Activated naive CD8-positive, alpha-beta T cell treated with anti-CD3 and anti-CD28 coated beads, Interleukin-2, amount 10 ng/mL, durations not matched to agents 7 days and 5 days (primary cell): ENCODE measurements at regions not wholly inside any gene's neighbourhood (a gene's known extent, or its start where the extent isn't known, plus 50 kb on each side); places are given as distances from the start of the nearest gene placed in this dataset.
"Not testable (repeated sequence)": the region's sequence is repeated elsewhere in the genome, so short reads cannot be mapped to it uniquely, and the experiment has no call there.

ENCODE experiments used
- ATAC-seq: fragments of 150-1000 bp; cut with Tn5 transposase; one replicate; pipeline ENCODE4 v1.10.0; 2021; ENCODE audit warnings: low read depth, moderate library complexity
- POLR2A ChIA-PET: fragments of 350-600 bp; sonication (Branson Sonifier 250); formaldehyde crosslinking; loops from one replicate; lab custom pipeline; 2021; ENCODE audit warnings: antibody characterized with exemption; lab: Charles Lee
- DNase-seq: peaks from one replicate; pipeline ENCODE4 v3.0.0; 2021
- H3K27ac Mint-ChIP-seq: one replicate; pipeline ENCODE4 v1.8.0; 2022; ENCODE audit warnings: mild to moderate bottlenecking, mixed read lengths
- H3K27me3 Mint-ChIP-seq: one replicate; pipeline ENCODE4 v1.8.0; 2022; ENCODE audit warnings: mild to moderate bottlenecking, moderate library complexity, mixed read lengths
- H3K36me3 Mint-ChIP-seq: one replicate; pipeline ENCODE4 v1.8.0; 2021; ENCODE audit warnings: mild to moderate bottlenecking, mixed read lengths
- H3K4me1 Mint-ChIP-seq: one replicate; pipeline ENCODE4 v1.8.0; 2021; ENCODE audit warnings: mixed read lengths
- H3K4me3 Mint-ChIP-seq: one replicate; pipeline ENCODE4 v1.8.0; 2022; ENCODE audit warnings: mild to moderate bottlenecking, moderate library complexity, mixed read lengths
- H3K9me3 Mint-ChIP-seq: one replicate; pipeline ENCODE4 v1.8.0; 2021; ENCODE audit warnings: mixed read lengths

- Mint-ChIP-seq H3K27ac (no peak overlapping the region), H3K4me1 (no peaks in the 10 kb centered on the region), H3K9me3 (no peaks in the 10 kb centered on the region), H3K36me3 (no peaks in the 10 kb centered on the region), H3K4me3 (no peak overlapping the region), H3K27me3 (peaks cover 6% of the 10 kb centered on the region)
- DNase-seq (no peak), ATAC-seq (no peak)
- POLR2A ChIA-PET: no interaction called here
These were observed 127.5 kb upstream of the DAPK1 start for GRCh38 chr9:87370049-87370685.

DNA sequence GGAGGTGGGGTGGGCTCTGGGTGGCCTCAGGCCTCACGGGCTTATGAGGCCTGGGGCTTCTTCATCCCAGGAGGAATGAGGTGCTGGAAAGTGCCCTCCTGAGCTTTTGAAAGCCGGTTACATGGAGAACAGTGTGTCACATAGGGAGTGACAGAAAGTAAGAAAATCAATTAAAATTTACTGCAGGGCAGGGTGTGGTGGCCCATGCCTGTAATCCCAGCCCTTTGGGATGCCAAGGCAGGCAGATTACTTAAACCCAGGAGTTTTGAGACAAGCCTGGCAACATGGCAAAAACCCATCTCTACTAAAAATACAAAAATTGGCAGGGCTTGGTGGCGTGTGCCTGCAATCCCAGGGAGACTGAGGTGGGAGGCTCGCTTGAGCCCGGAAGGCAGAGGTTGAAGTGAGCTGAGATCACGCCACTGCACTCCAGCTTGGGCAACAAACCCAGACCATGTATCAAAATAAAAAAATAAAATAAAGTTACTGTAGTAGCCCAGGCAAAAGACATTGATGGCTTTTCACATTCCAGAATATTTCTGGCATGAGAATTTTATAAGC lies 125.8 kb upstream of the DAPK1 start:
- DNase-seq (no peak), ATAC-seq (no peak)
- H3K27ac Mint-ChIP-seq: no peak overlapping the region
- POLR2A ChIA-PET: no interaction called here
- no peaks in the 10 kb centered on the region for H3K36me3 Mint-ChIP-seq
- H3K27me3 Mint-ChIP-seq: peaks cover 6% of the 10 kb centered on the region
- no peaks in the 10 kb centered on the region for H3K9me3 Mint-ChIP-seq
- no peak overlapping the region for H3K4me3 Mint-ChIP-seq
- H3K4me1 Mint-ChIP-seq: no peaks in the 10 kb centered on the region

DNA sequence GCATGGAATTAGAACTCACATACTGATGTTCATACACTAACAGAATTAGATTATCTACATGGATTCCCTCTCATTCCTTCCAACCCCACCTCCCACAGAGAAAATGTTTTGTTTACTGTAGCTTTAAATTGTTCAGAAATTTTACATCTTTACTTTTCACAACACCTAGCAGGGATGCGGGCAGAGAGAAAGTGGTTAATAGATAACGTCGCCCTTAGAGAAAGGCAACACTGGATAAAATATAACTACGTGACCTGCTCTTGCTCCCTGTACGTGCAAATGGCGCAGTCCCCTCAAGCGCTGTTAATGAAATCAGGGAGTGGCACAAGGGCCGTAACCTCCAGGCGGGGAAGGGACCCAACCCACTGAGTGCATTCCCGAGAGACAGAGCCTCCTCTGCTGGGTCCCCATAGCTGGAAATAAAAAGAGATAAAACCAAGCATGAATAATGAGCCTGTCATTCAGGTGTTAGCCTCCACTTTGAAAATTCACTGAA lies 125.3 kb upstream of the DAPK1 start:
- DNase-seq (no peak), ATAC-seq (no peak)
- H3K27ac Mint-ChIP-seq: no peak overlapping the region
- H3K27me3 Mint-ChIP-seq: peaks cover 4% of the 10 kb centered on the region
- no peaks in the 10 kb centered on the region for H3K9me3 Mint-ChIP-seq
- H3K36me3 Mint-ChIP-seq: no peaks in the 10 kb centered on the region
- POLR2A ChIA-PET: no interaction called here
- no peak overlapping the region for H3K4me3 Mint-ChIP-seq
- H3K4me1 Mint-ChIP-seq: no peaks in the 10 kb centered on the region

DNA sequence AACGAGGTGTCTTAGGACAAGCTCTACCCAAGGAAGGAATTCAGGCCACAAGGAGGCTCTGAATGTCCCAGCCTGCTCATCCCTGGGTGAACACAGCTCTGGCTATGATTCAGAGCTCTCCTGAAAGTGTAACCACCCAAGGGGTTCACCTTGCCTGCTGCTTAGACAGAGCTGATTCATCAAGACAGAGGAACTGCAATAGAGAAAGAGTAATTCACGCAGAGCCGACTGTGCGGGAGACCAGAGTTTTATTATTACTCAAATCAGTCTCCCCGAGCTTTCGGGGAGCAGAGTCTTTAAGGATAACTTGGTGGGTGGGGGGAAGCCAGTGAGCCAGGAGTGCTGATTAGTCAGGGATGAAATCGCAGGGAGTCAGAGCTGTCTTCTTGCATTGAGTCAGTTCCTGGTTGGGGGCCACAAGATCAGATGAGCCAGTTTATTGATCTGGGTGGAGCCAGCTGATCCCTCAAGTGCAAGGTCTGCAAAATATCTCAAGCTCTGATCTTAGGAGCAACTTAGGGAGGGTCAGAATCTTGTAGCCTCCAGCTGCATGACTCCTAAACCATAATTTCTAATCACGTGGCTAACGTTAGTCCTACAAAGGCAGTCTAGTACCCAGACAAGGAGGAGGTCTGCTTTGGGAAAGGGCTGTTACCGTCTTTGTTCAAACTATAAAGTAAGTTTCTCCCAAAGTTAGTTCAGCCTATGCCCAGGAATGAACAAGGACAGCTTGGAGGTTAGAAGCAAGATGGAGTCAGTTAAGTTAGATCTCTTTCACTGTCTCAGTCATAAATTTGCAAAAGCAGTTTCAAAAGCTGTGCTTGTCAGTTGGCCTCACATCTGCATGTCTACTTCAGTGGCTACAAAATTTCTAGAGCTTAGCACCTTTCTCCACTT lies 123.4 kb upstream of the DAPK1 start:
- H3K27ac Mint-ChIP-seq, POLR2A ChIA-PET, H3K9me3 Mint-ChIP-seq, H3K4me1 Mint-ChIP-seq, H3K36me3 Mint-ChIP-seq, H3K4me3 Mint-ChIP-seq, H3K27me3 Mint-ChIP-seq, DNase-seq, ATAC-seq: not testable (repeated sequence)

DNA sequence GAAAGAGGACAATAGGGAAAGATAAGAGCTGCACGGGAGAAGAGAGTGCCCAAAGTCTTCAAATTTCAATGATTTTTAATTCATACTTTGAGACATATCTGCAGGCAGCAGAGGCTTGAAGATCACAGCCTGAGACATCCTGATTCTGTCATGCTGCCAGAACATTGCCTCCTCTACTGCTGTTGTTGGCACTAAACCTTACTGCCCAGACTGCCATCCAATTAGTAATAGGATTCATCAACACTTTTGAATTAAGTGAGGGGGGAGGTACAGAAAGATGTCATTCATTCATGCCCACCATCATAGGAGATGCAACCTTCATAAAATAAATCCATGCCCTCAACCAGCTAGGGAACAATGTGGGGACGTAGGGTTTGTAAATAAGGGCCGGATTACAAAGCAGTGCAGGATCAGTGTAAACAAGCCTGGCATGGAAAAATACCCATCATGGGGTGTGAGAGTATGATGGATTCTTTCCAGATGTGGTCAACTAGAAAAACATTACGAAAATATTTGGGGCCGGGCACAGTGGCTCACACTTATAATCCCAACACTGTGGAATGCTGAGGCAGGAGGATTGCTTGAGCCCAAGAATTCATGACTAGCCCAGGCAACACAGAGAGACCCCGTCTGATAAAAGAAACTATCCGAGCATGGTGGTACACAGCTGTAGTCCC lies 122.1 kb upstream of the DAPK1 start:
- Mint-ChIP-seq H3K9me3 (no peaks in the 10 kb centered on the region), H3K27me3 (no peaks in the 10 kb centered on the region), H3K4me1 (no peaks in the 10 kb centered on the region), H3K4me3 (no peak overlapping the region), H3K27ac (no peak overlapping the region), H3K36me3 (no peaks in the 10 kb centered on the region)
- DNase-seq (no peak), ATAC-seq (no peak)
- POLR2A ChIA-PET: no interaction called here

- POLR2A ChIA-PET: no interaction called here
- H3K9me3 Mint-ChIP-seq: no peaks in the 10 kb centered on the region
- DNase-seq (no peak), ATAC-seq (no peak)
- no peak overlapping the region for H3K4me3 Mint-ChIP-seq
- no peaks in the 10 kb centered on the region for H3K27me3 Mint-ChIP-seq
- H3K36me3 Mint-ChIP-seq: no peaks in the 10 kb centered on the region
- H3K4me1 Mint-ChIP-seq: no peaks in the 10 kb centered on the region
- no peak overlapping the region for H3K27ac Mint-ChIP-seq
These were observed 119.0 kb upstream of the DAPK1 start for GRCh38 chr9:87378676-87379075.

GRCh38 chr9:87379300-87379699 lies 118.4 kb upstream of the DAPK1 start:
- no peak overlapping the region for H3K4me3 Mint-ChIP-seq
- no peaks in the 10 kb centered on the region for H3K4me1 Mint-ChIP-seq
- ATAC-seq (no peak), DNase-seq (no peak)
- POLR2A ChIA-PET: no interaction called here
- no peaks in the 10 kb centered on the region for H3K27me3 Mint-ChIP-seq
- H3K36me3 Mint-ChIP-seq: no peaks in the 10 kb centered on the region
- H3K27ac Mint-ChIP-seq: no peak overlapping the region
- no peaks in the 10 kb centered on the region for H3K9me3 Mint-ChIP-seq

DNA sequence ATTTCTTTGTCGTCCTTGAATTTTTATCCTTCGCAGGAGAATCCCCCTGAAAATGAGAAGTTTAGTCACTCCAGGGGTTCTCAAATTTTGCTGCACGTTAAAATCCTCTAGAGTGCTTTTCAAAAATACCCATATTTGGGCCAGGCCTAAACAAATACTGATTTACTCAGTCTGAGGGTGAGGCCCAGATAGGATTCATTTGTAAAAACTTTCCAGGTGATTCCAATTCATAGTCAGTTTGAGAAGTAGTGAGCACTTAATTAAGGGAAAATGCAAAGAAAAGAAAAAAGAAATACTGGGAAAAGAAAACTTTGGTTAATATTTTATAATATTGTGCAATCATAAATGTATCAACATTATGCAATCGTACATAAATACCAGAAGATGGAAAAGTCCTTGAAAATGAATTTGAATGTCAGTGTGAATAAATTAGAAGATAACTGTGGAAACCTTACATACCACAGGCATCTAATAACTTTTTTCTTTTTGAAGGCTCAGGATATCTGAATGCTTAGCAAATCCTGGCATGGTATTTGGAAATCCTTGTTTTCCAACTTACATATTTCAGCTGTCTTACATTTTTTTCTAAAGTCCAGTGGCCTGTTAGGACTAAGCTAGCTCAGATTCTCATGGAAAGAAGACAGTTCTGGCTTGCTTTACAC lies 116.5 kb upstream of the DAPK1 start:
- ATAC-seq: no peak
- POLR2A ChIA-PET: no interaction called here
- H3K36me3 Mint-ChIP-seq: no peaks in the 10 kb centered on the region

GRCh38 chr9:87381746-87382145 lies 115.9 kb upstream of the DAPK1 start:
- Mint-ChIP-seq H3K4me3 (no peak overlapping the region), H3K9me3 (no peaks in the 10 kb centered on the region), H3K4me1 (no peaks in the 10 kb centered on the region), H3K36me3 (no peaks in the 10 kb centered on the region), H3K27me3 (no peaks in the 10 kb centered on the region), H3K27ac (no peak overlapping the region)
- ATAC-seq: no peak
- DNase-seq: no peak
- POLR2A ChIA-PET: no interaction called here

More for the DNA sequence above, 116.5 kb upstream of the DAPK1 start:
- Mint-ChIP-seq H3K27ac (no peak overlapping the region), H3K4me3 (no peak overlapping the region), H3K9me3 (no peaks in the 10 kb centered on the region), H3K27me3 (no peaks in the 10 kb centered on the region), H3K4me1 (no peaks in the 10 kb centered on the region)
- no peak for DNase-seq

GRCh38 chr9:87382900-87383299 lies 114.8 kb upstream of the DAPK1 start:
- no peak for ATAC-seq
- POLR2A ChIA-PET: no interaction called here
- DNase-seq: no peak
- H3K27me3 Mint-ChIP-seq: no peaks in the 10 kb centered on the region
- no peaks in the 10 kb centered on the region for H3K36me3 Mint-ChIP-seq
- no peak overlapping the region for H3K27ac Mint-ChIP-seq
- H3K4me1 Mint-ChIP-seq: no peaks in the 10 kb centered on the region
- H3K9me3 Mint-ChIP-seq: no peaks in the 10 kb centered on the region
- no peak overlapping the region for H3K4me3 Mint-ChIP-seq

GRCh38 chr9:87383344-87384150 lies 114.1 kb upstream of the DAPK1 start:
- H3K4me1 Mint-ChIP-seq: no peaks in the 10 kb centered on the region
- no peaks in the 10 kb centered on the region for H3K27me3 Mint-ChIP-seq
- H3K4me3 Mint-ChIP-seq: no peak overlapping the region
- H3K27ac Mint-ChIP-seq: no peak overlapping the region
- no peaks in the 10 kb centered on the region for H3K9me3 Mint-ChIP-seq
- ATAC-seq (no peak), DNase-seq (no peak)
- no peaks in the 10 kb centered on the region for H3K36me3 Mint-ChIP-seq
- POLR2A ChIA-PET: no interaction called here

- Mint-ChIP-seq H3K27ac (no peak overlapping the region), H3K4me1 (no peaks in the 10 kb centered on the region), H3K9me3 (no peaks in the 10 kb centered on the region), H3K4me3 (no peak overlapping the region), H3K27me3 (no peaks in the 10 kb centered on the region), H3K36me3 (no peaks in the 10 kb centered on the region)
- POLR2A ChIA-PET: no interaction called here
- ATAC-seq: no peak
- no peak for DNase-seq
These were observed 111.1 kb upstream of the DAPK1 start for GRCh38 chr9:87386490-87387025.
